RWPE2 (cell line): ENCODE measurements at regions not wholly inside any gene's neighbourhood (a gene's known extent, or its start where the extent isn't known, plus 50 kb on each side); places are given as distances from the start of the nearest gene placed in this dataset.

Source experiments
- ATAC-seq: fragments of 200-7000 bp; cut with Tn5 transposase; 3 replicates; pipeline ENCODE4 v1.9.1; 2021; ENCODE audit warnings: low read depth
- DNase-seq: peaks from one replicate; pipeline ENCODE4 v3.0.0-alpha.2; 2020; ENCODE audit warnings: low spot score
- H3K27ac ChIP-seq: fragments of 450-650 bp; 2 replicates; pipeline ENCODE4 v1.5.1; 2017; ENCODE audit warnings: mild to moderate bottlenecking; ENCODE audit not compliant: poor library complexity, severe bottlenecking
- H3K27me3 ChIP-seq: fragments of 250-450 bp; sonication (Bioruptor Pico); 2 replicates; pipeline ENCODE4 v1.5.1; 2021; ENCODE audit warnings: mild to moderate bottlenecking, moderate library complexity; ENCODE audit not compliant: insufficient read depth, poor library complexity, severe bottlenecking
- H3K36me3 ChIP-seq: fragments of 250-450 bp; sonication (Bioruptor Pico); 2 replicates; pipeline ENCODE4 v1.5.1; 2020; ENCODE audit warnings: low read depth, mild to moderate bottlenecking, moderate library complexity
- H3K4me1 ChIP-seq: fragments of 250-450 bp; sonication (Bioruptor Pico); 2 replicates; pipeline ENCODE4 v1.5.1; 2021; ENCODE audit warnings: mild to moderate bottlenecking, moderate library complexity; ENCODE audit not compliant: insufficient read depth, poor library complexity, severe bottlenecking
- H3K4me3 ChIP-seq: fragments of 250-450 bp; sonication (Bioruptor Pico); 2 replicates; pipeline ENCODE4 v1.5.1; 2021; ENCODE audit warnings: mild to moderate bottlenecking, moderate library complexity; ENCODE audit not compliant: severe bottlenecking
- H3K9me3 ChIP-seq: fragments of 250-450 bp; sonication (Bioruptor Pico); 2 replicates; pipeline ENCODE4 v1.5.1; 2021; ENCODE audit warnings: mild to moderate bottlenecking, moderate library complexity; ENCODE audit not compliant: severe bottlenecking
- CTCF ChIP-seq: fragments of 450-650 bp; IDR thresholded peaks from one replicate; pipeline ENCODE4 v1.5.1; 2017; ENCODE audit warnings: mild to moderate bottlenecking, moderate library complexity; ENCODE audit not compliant: poor library complexity, severe bottlenecking

GRCh38 chr19:31825134-31826094, 476.2 kb upstream of the TSHZ3 start:
- H3K36me3 ChIP-seq, result no peaks in the 10 kb centered on the region
- H3K4me1 ChIP-seq, result no peaks in the 10 kb centered on the region
- DNase-seq (no peak), ATAC-seq (no peak)
- H3K27me3 ChIP-seq, result no peaks in the 10 kb centered on the region
- H3K4me3 ChIP-seq, result no peak overlapping the region
- H3K27ac ChIP-seq, result no peak overlapping the region
- no peak for TF ChIP-seq CTCF
- H3K9me3 ChIP-seq, result no peaks in the 10 kb centered on the region

GRCh38 chr19:31826325-31826724, 477.1 kb upstream of the TSHZ3 start:
- no peak for ATAC-seq
- no peaks in the 10 kb centered on the region for H3K9me3 ChIP-seq
- no peak for TF ChIP-seq CTCF
- H3K4me3 ChIP-seq, result no peak overlapping the region
- DNase-seq, result no peak
- no peak overlapping the region for H3K27ac ChIP-seq
- H3K36me3 ChIP-seq, result no peaks in the 10 kb centered on the region
- no peaks in the 10 kb centered on the region for H3K4me1 ChIP-seq
- H3K27me3 ChIP-seq, result no peaks in the 10 kb centered on the region

- Histone ChIP-seq H3K9me3 (no peaks in the 10 kb centered on the region), H3K27me3 (no peaks in the 10 kb centered on the region), H3K27ac (no peak overlapping the region), H3K36me3 (no peaks in the 10 kb centered on the region), H3K4me3 (no peak overlapping the region), H3K4me1 (no peaks in the 10 kb centered on the region)
- ATAC-seq (no peak), DNase-seq (no peak)
- no peak for TF ChIP-seq CTCF
Measured at GRCh38 chr19:31831421-31832175, 482.4 kb upstream of the TSHZ3 start.

- no peak for TF ChIP-seq CTCF
- Histone ChIP-seq H3K36me3 (no peaks in the 10 kb centered on the region), H3K27ac (no peak overlapping the region), H3K27me3 (no peaks in the 10 kb centered on the region), H3K4me1 (no peaks in the 10 kb centered on the region), H3K4me3 (no peak overlapping the region), H3K9me3 (no peaks in the 10 kb centered on the region)
- DNase-seq (no peak), ATAC-seq (no peak)
Measured at GRCh38 chr19:31832176-31832548, 482.9 kb upstream of the TSHZ3 start.
